MM.1S (cell line): ENCODE measurements at regions not wholly inside any gene's neighbourhood (a gene's known extent, or its start where the extent isn't known, plus 50 kb on each side); places are given as distances from the start of the nearest gene placed in this dataset.

Source experiments
- EZH2 ChIP-seq: fragments of 300-600 bp; sonication (generic); optimal IDR thresholded peaks from 2 replicates; pipeline ENCODE3; 2017; ENCODE audit warnings: low read depth, mild to moderate bottlenecking, antibody characterized with exemption, low read length, mixed read lengths
- TF ChIP-seq, protein P1 (sequence below): fragments of 300-600 bp; sonication (generic); IDR thresholded peaks from 2 replicates; pipeline ENCODE4 v1.5.1; 2016; ENCODE audit warnings: antibody characterized with exemption, low read length, mixed read lengths

DNA sequence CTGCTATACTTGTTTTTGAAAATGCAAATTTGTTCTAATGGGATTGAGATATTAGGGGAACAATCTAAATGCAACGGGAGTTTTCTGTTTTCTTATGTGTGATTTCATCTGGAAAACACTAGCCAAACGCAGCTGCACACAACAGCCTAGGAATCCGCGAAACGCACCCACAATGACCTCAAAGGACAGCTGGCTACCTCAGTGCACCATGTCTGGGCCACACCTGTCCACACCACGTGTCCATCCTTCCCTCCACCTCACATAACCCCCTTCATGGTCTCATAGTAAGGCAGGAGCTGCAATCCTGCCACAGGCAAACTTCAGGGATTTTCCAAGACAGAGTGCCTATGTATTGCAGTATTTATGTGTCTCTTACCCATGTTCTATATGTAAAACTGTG lies 382.5 kb upstream of the PRKCQ start:
- TF ChIP-seq, protein P1, sequence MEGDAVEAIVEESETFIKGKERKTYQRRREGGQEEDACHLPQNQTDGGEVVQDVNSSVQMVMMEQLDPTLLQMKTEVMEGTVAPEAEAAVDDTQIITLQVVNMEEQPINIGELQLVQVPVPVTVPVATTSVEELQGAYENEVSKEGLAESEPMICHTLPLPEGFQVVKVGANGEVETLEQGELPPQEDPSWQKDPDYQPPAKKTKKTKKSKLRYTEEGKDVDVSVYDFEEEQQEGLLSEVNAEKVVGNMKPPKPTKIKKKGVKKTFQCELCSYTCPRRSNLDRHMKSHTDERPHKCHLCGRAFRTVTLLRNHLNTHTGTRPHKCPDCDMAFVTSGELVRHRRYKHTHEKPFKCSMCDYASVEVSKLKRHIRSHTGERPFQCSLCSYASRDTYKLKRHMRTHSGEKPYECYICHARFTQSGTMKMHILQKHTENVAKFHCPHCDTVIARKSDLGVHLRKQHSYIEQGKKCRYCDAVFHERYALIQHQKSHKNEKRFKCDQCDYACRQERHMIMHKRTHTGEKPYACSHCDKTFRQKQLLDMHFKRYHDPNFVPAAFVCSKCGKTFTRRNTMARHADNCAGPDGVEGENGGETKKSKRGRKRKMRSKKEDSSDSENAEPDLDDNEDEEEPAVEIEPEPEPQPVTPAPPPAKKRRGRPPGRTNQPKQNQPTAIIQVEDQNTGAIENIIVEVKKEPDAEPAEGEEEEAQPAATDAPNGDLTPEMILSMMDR, result no peak
- no peak for TF ChIP-seq EZH2
